IPS DF 6.9 (cell line): ENCODE measurements at regions not wholly inside any gene's neighbourhood (a gene's known extent, or its start where the extent isn't known, plus 50 kb on each side); places are given as distances from the start of the nearest gene placed in this dataset.

Source experiments
- DNase-seq: peaks from one replicate; pipeline ENCODE4 v3.0.0-alpha.2; 2013; ENCODE audit warnings: low read depth, low spot score
- H3K27ac ChIP-seq: one replicate; pipeline ENCODE4 v1.5.1; 2013; ENCODE audit warnings: low read length, control low read depth
- H3K27me3 ChIP-seq: 2 replicates; pipeline ENCODE4 v1.6.1; 2013; ENCODE audit warnings: mild to moderate bottlenecking, low read length; ENCODE audit not compliant: control insufficient read depth, insufficient read depth
- H3K36me3 ChIP-seq: 2 replicates; pipeline ENCODE4 v1.6.1; 2013; ENCODE audit warnings: low read length; ENCODE audit not compliant: control insufficient read depth, insufficient read depth
- H3K4me1 ChIP-seq: 2 replicates; pipeline ENCODE4 v1.6.1; 2013; ENCODE audit warnings: low read length; ENCODE audit not compliant: control insufficient read depth, insufficient read depth
- H3K4me3 ChIP-seq: 2 replicates; pipeline ENCODE4 v1.5.1; 2013; ENCODE audit warnings: mild to moderate bottlenecking, low read length
- H3K9me3 ChIP-seq: 2 replicates; pipeline ENCODE4 v1.6.1; 2013; ENCODE audit warnings: low read length, inconsistent platforms; ENCODE audit not compliant: control insufficient read depth, insufficient read depth
- WGBS: extraction: QIAGEN DNeasy Blood & Tissue Kit; methylation state at CpG from one replicate; pipeline ENCODE4 v1.1.7; 2013; ENCODE audit warnings: mixed read lengths, missing lambda C conversion rate; ENCODE audit not compliant: insufficient read length, insufficient coverage; 5-methylcytosine and 5-hydroxymethylcytosine counted together

DNA sequence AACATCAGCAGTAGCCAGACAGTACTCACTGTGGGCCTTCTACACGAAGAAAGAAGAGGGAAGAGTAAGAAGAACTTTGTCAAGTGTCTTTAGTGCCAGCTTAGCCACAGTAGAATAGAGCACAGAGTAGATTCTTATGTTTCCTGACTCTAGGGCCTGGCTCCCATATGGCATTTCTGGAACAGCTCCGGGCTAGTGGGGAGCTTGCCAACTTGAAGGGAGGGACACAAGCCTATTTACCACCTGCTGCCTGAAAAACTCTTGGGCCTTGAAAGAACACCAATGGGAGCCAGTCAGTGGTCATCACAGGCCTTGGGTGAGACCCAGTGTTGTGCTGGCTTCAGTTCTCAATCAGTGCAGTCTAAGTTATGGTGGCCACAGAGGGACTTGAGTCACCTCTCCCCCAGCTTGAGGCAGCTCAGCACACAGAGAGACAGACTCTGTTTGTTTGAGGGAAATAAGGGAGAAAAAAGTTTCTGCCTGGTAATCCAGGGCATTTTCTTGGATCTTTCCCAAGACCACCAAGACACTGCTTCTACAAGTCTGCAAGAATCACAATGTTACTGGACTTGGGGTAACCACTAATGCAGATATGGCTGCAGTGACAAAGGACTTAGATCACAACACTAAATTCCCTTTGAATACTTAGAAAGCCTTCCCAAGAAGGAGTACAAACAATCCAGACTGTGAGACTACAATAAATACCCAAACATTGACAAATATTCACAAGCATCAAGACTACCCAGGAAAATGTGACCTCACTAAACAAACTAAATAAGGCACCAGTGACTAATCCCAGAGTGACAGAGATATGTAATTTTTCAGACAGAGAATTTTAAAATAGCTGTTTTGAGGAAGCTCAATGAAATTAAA is 261.0 kb upstream of the NDST3 start:
- H3K27ac ChIP-seq, result no peak overlapping the region
- no peaks in the 10 kb centered on the region for H3K27me3 ChIP-seq
- no peak for DNase-seq
- no peaks in the 10 kb centered on the region for H3K36me3 ChIP-seq
- 0 out of 2 replicates have a peak, but pooled peaks cover 1% of the 10 kb centered on the region for H3K4me1 ChIP-seq
- no peaks in the 10 kb centered on the region for H3K9me3 ChIP-seq
- H3K4me3 ChIP-seq, result no peak overlapping the region
- WGBS, result no CpG with 5 or more reads among the region's 2 CpGs

- Histone ChIP-seq H3K27ac (no peak overlapping the region), H3K27me3 (no peaks in the 10 kb centered on the region), H3K4me3 (no peak overlapping the region), H3K36me3 (no peaks in the 10 kb centered on the region), H3K9me3 (no peaks in the 10 kb centered on the region), H3K4me1 (no peaks in the 10 kb centered on the region)
- no CpG with 5 or more reads among the region's 1 CpG for WGBS
- DNase-seq, result no peak
These were observed 256.6 kb upstream of the NDST3 start for GRCh38 chr4:117777721-117778120.

- DNase-seq, result no peak
These were observed 250.6 kb upstream of the NDST3 start for GRCh38 chr4:117783716-117784115.

GRCh38 chr4:117784266-117784665 is 250.0 kb upstream of the NDST3 start:
- WGBS, result no CpG with 5 or more reads among the region's 2 CpGs
- Histone ChIP-seq H3K9me3 (no peaks in the 10 kb centered on the region), H3K27ac (no peak overlapping the region), H3K4me3 (no peak overlapping the region), H3K4me1 (no peaks in the 10 kb centered on the region), H3K36me3 (no peaks in the 10 kb centered on the region), H3K27me3 (no peaks in the 10 kb centered on the region)
- DNase-seq, result no peak

More at GRCh38 chr4:117783716-117784115, 250.6 kb upstream of the NDST3 start:
- WGBS, result no CpG with 5 or more reads among the region's 2 CpGs
- Histone ChIP-seq H3K9me3 (no peaks in the 10 kb centered on the region), H3K36me3 (no peaks in the 10 kb centered on the region), H3K27ac (no peak overlapping the region), H3K27me3 (no peaks in the 10 kb centered on the region), H3K4me1 (no peaks in the 10 kb centered on the region), H3K4me3 (no peak overlapping the region)

- Histone ChIP-seq H3K36me3 (no peaks in the 10 kb centered on the region), H3K27me3 (no peaks in the 10 kb centered on the region), H3K27ac (no peak overlapping the region), H3K9me3 (no peaks in the 10 kb centered on the region), H3K4me3 (no peak overlapping the region), H3K4me1 (no peaks in the 10 kb centered on the region)
- WGBS, result no CpG with 5 or more reads among the region's 2 CpGs
- no peak for DNase-seq
These were observed 247.7 kb upstream of the NDST3 start for GRCh38 chr4:117786566-117786965.

DNA sequence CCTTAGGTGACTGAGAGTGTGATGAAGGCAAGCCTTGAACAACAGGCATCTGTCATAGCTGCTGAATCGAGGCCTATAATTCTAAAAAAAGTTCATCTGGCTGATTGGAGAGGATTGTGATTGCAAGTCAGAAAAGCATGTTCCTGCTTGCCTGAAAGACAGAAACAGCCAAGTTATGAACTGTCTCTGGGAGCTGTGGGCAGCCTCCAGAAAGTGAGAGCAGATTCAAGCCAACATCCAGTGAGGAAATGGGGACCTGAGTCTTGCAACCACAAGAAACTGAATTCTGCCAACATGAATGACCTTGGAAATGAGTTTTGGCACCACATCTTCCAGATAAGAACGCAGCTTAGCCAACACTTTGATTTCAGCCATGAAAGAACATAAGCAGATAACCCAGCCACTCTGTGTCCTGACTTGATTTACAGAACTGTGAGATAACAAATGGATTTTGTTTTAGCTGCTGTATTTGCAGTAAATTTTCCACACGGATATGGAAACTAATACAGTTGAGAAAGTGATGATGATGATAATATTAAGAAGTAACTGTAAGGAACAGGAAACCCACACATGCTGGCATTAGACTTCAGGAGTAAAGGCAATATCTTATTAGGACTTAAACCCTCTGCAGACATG is 240.3 kb upstream of the NDST3 start:
- H3K9me3 ChIP-seq, result no peaks in the 10 kb centered on the region
- no CpG with 5 or more reads among the region's 3 CpGs for WGBS
- no peak for DNase-seq
- H3K4me1 ChIP-seq, result no peaks in the 10 kb centered on the region
- no peak overlapping the region for H3K4me3 ChIP-seq
- H3K27ac ChIP-seq, result no peak overlapping the region
- H3K27me3 ChIP-seq, result no peaks in the 10 kb centered on the region
- no peaks in the 10 kb centered on the region for H3K36me3 ChIP-seq

GRCh38 chr4:117796677-117797076 is 237.6 kb upstream of the NDST3 start:
- no peak for DNase-seq
- Histone ChIP-seq H3K36me3 (no peaks in the 10 kb centered on the region), H3K4me1 (no peaks in the 10 kb centered on the region; the same call in 1 of the 2 replicates), H3K4me3 (no peak overlapping the region), H3K27me3 (no peaks in the 10 kb centered on the region), H3K27ac (no peak overlapping the region), H3K9me3 (no peaks in the 10 kb centered on the region)
- WGBS, result no CpG with 5 or more reads among the region's 1 CpG

DNA sequence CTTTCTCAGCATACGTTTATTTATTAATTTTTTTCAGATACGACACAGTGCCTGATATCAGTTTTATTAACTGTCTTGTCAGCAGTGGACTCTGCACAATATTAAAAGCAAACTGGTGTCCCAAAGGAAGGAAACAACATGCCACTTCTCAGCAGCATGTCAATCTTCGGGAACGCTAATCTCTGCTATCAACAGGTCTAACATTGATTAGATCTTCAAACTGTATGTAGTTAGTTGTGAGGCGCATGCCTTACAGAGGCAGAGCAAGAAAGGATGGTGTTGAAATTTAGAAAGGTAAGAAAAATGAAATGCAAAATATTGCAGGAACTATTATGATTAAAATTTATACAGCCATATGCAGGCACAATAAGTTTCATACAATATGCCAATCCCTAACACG is 233.7 kb upstream of the NDST3 start:
- no peak overlapping the region for H3K27ac ChIP-seq
- no peaks in the 10 kb centered on the region for H3K27me3 ChIP-seq
- no CpG with 5 or more reads among the region's 6 CpGs for WGBS
- no peaks in the 10 kb centered on the region for H3K36me3 ChIP-seq
- no peak overlapping the region for H3K4me3 ChIP-seq
- no peak for DNase-seq
- H3K9me3 ChIP-seq, result no peaks in the 10 kb centered on the region
- peaks cover 1% of the 10 kb centered on the region; the same call in 1 of the 2 replicates for H3K4me1 ChIP-seq

- no peaks in the 10 kb centered on the region for H3K27me3 ChIP-seq
- H3K4me1 ChIP-seq, result peaks cover 1% of the 10 kb centered on the region; the same call in 1 of the 2 replicates
- WGBS, result no CpG with 5 or more reads among the region's 2 CpGs
- H3K36me3 ChIP-seq, result no peaks in the 10 kb centered on the region
- H3K9me3 ChIP-seq, result no peaks in the 10 kb centered on the region
- H3K27ac ChIP-seq, result no peak overlapping the region
- no peak for DNase-seq
- H3K4me3 ChIP-seq, result no peak overlapping the region
These were observed 232.5 kb upstream of the NDST3 start for GRCh38 chr4:117801756-117802155.

GRCh38 chr4:117811731-117812130 is 222.6 kb upstream of the NDST3 start:
- no CpG with 5 or more reads among the region's 1 CpG for WGBS
- H3K4me3 ChIP-seq, result no peak overlapping the region
- H3K4me1 ChIP-seq, result no peaks in the 10 kb centered on the region
- H3K27ac ChIP-seq, result no peak overlapping the region
- no peak for DNase-seq
- no peaks in the 10 kb centered on the region for H3K27me3 ChIP-seq
- no peaks in the 10 kb centered on the region for H3K9me3 ChIP-seq
- no peaks in the 10 kb centered on the region for H3K36me3 ChIP-seq
